ENCODE measurements at regions not wholly inside any gene's neighbourhood (a gene's known extent, or its start where the extent isn't known, plus 50 kb on each side); places are given as distances from the start of the nearest gene placed in this dataset.

DNA sequence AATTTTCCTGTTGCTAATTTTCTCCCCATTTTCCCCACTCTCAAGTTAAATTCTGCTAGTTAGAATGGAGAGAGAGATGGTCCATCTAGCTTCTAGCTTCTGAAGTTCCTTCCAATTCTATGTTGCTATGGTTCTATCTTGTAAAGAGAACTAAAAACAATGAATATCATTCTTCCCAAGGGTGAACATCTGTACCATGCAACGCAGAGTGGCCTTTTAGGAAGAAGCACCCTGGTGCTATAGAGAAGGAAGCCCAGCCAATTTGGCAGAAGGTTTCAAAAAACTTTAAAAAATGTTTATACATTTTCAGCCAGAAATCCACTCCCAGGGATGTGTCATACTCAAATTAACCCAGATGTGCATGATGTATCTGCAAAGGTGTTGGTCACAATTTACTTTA, 149.1 kb downstream of the SEMA6D start:
- TF ChIP-seq, protein P1, sequence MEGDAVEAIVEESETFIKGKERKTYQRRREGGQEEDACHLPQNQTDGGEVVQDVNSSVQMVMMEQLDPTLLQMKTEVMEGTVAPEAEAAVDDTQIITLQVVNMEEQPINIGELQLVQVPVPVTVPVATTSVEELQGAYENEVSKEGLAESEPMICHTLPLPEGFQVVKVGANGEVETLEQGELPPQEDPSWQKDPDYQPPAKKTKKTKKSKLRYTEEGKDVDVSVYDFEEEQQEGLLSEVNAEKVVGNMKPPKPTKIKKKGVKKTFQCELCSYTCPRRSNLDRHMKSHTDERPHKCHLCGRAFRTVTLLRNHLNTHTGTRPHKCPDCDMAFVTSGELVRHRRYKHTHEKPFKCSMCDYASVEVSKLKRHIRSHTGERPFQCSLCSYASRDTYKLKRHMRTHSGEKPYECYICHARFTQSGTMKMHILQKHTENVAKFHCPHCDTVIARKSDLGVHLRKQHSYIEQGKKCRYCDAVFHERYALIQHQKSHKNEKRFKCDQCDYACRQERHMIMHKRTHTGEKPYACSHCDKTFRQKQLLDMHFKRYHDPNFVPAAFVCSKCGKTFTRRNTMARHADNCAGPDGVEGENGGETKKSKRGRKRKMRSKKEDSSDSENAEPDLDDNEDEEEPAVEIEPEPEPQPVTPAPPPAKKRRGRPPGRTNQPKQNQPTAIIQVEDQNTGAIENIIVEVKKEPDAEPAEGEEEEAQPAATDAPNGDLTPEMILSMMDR (IDR thresholded peaks at IDR 0.05), result no peak
- no peak for DNase-seq (ENCODE audit: low spot score)
- no peak for ATAC-seq (ENCODE audit: low FRiP score)

DNA sequence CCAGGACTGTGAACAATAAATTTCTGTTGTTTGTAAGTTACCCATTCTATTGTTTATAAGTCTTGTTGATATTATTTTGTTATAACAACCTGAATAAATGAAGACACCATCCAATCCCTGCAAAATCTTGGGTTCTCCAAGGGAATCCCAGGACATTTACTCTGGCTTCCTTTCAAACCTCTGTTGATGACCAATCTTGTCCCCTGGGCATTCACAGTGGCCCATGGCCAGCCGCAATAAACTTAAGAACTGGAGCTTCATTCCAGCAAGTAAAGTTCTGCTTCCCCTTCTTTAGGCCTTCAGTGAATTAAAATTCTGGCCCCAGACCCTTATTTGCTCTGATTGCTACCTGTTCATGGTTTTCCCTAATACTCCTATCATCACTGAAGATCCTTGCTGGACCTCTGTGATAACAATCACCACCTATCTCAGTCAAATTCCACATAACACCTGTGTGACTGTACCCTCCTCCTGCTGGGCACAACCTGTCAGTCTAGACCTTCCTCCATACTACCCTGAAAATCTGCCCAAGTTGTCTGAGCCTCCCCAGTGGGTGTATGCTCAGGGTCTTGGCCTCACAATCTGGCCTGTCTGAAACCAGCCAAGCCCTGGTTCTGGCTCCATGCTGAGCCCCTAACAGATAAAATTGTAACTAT, 153.1 kb downstream of the SEMA6D start:
- TF ChIP-seq, protein P1 (IDR thresholded peaks at IDR 0.05), result no peak
- DNase-seq (ENCODE audit: low spot score), result no peak
- ATAC-seq (ENCODE audit: low FRiP score), result no peak

DNA sequence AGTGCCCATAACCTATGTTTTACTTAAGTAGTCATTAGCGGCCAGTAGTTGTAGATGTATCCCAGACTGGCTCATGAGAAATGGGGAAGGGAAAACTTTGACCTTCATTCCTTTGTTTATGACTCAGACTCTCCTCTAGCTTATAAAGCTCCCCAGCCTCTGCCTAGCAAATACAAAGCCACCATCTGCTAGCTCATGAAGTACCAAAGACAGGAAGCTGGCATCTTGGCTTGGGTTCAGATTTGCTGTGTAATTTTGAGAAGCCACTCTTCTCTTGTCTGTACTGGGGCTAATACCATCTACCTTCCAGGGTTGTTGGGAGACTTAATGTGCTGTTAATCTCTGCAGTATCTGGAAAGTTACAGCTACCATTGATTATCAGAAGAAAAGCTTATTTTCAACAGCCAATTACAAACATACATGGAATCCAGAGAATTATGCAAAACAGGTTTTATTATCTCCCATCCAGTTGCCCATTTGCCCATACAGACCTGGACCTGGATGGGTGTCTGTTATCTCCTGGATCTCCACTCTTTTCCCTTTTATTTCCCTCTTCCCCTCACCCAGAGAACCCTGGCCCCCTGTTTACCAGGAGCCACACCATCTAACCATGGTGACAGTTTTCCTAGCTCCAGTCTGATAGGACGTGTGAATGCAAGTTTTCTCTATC, 153.8 kb downstream of the SEMA6D start:
- no peak for DNase-seq (ENCODE audit: low spot score)
- TF ChIP-seq, protein P1 (IDR thresholded peaks at IDR 0.05), result no peak
- ATAC-seq (ENCODE audit: low FRiP score), result no peak

- ATAC-seq (ENCODE audit: low FRiP score) (no peak), DNase-seq (ENCODE audit: low spot score) (no peak)
- TF ChIP-seq, protein P1 (IDR thresholded peaks at IDR 0.05), result no peak
Measured at GRCh38 chr15:47872208-47872607, 154.9 kb downstream of the SEMA6D start.

- ATAC-seq (ENCODE audit: low FRiP score) (no peak), DNase-seq (ENCODE audit: low spot score) (no peak)
- TF ChIP-seq, protein P1 (IDR thresholded peaks at IDR 0.05), result no peak
Measured at GRCh38 chr15:47872869-47873432, 155.6 kb downstream of the SEMA6D start.

DNA sequence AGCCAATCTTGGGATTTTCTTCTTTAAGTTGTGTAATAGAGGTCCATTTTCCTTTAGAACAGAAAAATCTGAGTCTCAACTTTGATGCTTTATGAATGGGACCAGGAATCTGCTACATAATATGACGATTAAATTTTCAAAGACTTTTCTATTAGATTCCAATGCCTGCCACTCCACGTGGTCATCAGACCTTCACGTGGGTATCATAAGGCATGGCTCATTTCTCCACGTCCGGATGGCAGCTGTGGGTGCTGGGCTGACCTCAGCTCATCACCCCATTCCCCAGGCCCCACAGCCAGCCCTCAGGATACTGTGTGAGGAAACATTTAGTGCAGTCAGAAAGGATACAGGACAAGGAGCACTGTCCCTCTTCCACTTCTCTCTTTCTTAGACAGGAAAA, 159.7 kb downstream of the SEMA6D start:
- TF ChIP-seq, protein P1 (IDR thresholded peaks at IDR 0.05), result no peak
- no peak for DNase-seq (ENCODE audit: low spot score)
- ATAC-seq (ENCODE audit: low FRiP score), result no peak

- ATAC-seq (ENCODE audit: low FRiP score) (no peak), DNase-seq (ENCODE audit: low spot score) (no peak)
- TF ChIP-seq, protein P1 (IDR thresholded peaks at IDR 0.05), result no peak
Measured at GRCh38 chr15:47877836-47878235, 160.5 kb downstream of the SEMA6D start.
